Fibroblast of lung (primary cell): ENCODE measurements at regions not wholly inside any gene's neighbourhood (a gene's known extent, or its start where the extent isn't known, plus 50 kb on each side); places are given as distances from the start of the nearest gene placed in this dataset.

Experiments used
- CTCF ChIP-seq, 2 donors: IDR thresholded peaks in 1 of 2; conservative IDR thresholded peaks in 1 of 2; 1 replicate in 1 of 2; 2 replicates in 1 of 2; pipeline ENCODE4 v1.5.1; 2011 to 2012; ENCODE audit warnings: low read length in 2 of 2, control low read depth in 1 of 2, inconsistent platforms in 1 of 2, low read depth in 1 of 2, mild to moderate bottlenecking in 1 of 2
- EZH2 ChIP-seq: IDR thresholded peaks from 2 replicates; pipeline ENCODE4 v1.5.1; 2012; ENCODE audit warnings: low read length, control low read depth, mild to moderate bottlenecking; ENCODE audit errors: missing control alignments

GRCh38 chr4:37749398-37749988 lies 63.3 kb upstream of the RELL1 start:
- TF ChIP-seq CTCF (conservative IDR thresholded peaks at IDR 0.05 in 1 of 2, IDR thresholded peaks at IDR 0.05 in 1 of 2; ENCODE audit: low read depth in 1 of 2, low read length in 2 of 2) = no peak
- TF ChIP-seq EZH2 = no peak
